Neutrophil (primary cell): ENCODE measurements at regions not wholly inside any gene's neighbourhood (a gene's known extent, or its start where the extent isn't known, plus 50 kb on each side); places are given as distances from the start of the nearest gene placed in this dataset.

Experiments used
- H3K27ac ChIP-seq: fragments of 200-600 bp; sonication (generic); 2 replicates; pipeline ENCODE4 v1.5.1; 2016; ENCODE audit warnings: mild to moderate bottlenecking, moderate library complexity
- H3K27me3 ChIP-seq: fragments of 200-600 bp; sonication (generic); 2 replicates; pipeline ENCODE4 v1.6.0; 2016; ENCODE audit warnings: mild to moderate bottlenecking
- H3K36me3 ChIP-seq: fragments of 200-600 bp; sonication (generic); 2 replicates; pipeline ENCODE4 v1.5.1; 2017
- H3K4me1 ChIP-seq, 2 experiments: fragments of 200-600 bp in 1 of 2; sonication (generic) in 1 of 2; 1 replicate in 1 of 2; 2 replicates in 1 of 2; pipeline versions ENCODE4 v1.5.1 to v1.6.1; 2013 to 2016; ENCODE audit warnings: low read depth in 1 of 2, low read length in 1 of 2, mild to moderate bottlenecking in 1 of 2, moderate library complexity in 1 of 2; ENCODE audit not compliant: control insufficient read depth in 1 of 2, insufficient read depth in 1 of 2
- H3K4me3 ChIP-seq, 2 experiments: fragments of 200-600 bp in 1 of 2; sonication (generic) in 1 of 2; 1 replicate in 1 of 2; 2 replicates in 1 of 2; pipeline ENCODE4 v1.5.1; 2013 to 2016; ENCODE audit warnings: low read depth in 1 of 2, low read length in 1 of 2, mild to moderate bottlenecking in 1 of 2, moderate library complexity in 1 of 2
- H3K9me3 ChIP-seq: fragments of 200-600 bp; sonication (generic); 2 replicates; pipeline ENCODE4 v1.5.1; 2016
- CTCF ChIP-seq: fragments of 200-600 bp; sonication (generic); IDR thresholded peaks from 2 replicates; pipeline ENCODE4 v1.5.1; 2016; ENCODE audit warnings: antibody characterized with exemption

DNA sequence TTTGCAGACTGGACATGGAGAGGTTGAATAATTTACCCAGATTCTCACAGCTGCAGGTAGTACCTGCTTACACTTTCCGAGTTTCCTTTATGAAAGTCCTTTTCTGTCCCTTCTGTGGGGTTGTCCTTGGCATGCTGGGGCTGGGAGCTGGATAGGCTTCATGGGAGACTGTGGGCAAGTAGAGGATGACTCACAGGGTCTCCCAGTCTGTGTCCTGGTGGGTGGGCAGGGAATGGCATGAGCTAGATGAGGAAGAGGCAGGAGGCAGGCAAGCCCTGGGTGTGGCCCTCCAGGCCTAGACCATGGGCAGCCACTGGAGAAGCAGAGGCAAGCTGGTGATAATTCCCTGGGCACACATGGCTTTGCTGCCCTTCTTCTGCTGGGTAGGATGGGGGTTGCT is 80.6 kb downstream of the NAV1 start:
- H3K9me3 ChIP-seq, result no peaks in the 10 kb centered on the region
- H3K4me3 ChIP-seq, result no peak overlapping the region
- H3K36me3 ChIP-seq, result no peaks in the 10 kb centered on the region
- no peaks in the 10 kb centered on the region for H3K27me3 ChIP-seq
- peaks cover 6 to 9% of the 10 kb centered on the region in 2 experiments for H3K4me1 ChIP-seq
- TF ChIP-seq CTCF, result no peak
- no peak overlapping the region for H3K27ac ChIP-seq

DNA sequence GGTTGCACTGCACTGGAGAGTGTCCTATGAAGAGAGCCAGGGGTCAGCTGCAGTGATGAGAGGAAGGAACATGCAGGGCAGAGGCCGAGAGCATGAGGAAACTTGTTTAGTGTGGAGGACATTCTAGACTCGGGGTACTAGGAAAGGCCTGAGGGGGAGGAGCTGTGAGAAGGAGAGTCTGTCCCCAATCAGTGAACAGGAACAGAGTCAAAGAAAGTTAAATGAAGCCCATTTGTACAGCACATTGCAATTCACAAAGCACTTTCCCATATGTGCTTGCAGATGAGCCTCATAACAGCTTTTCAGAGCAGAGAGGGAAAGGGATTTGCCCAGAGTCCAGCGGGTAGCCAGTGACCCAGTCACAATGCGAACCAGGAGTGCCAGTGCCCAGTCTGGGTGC is 83.4 kb downstream of the NAV1 start:
- Histone ChIP-seq H3K36me3 (no peaks in the 10 kb centered on the region), H3K9me3 (no peaks in the 10 kb centered on the region), H3K27ac (no peak overlapping the region), H3K4me1 (peaks cover 0 to 2% of the 10 kb centered on the region in 2 experiments), H3K27me3 (no peaks in the 10 kb centered on the region), H3K4me3 (no peak overlapping the region)
- no peak for TF ChIP-seq CTCF

DNA sequence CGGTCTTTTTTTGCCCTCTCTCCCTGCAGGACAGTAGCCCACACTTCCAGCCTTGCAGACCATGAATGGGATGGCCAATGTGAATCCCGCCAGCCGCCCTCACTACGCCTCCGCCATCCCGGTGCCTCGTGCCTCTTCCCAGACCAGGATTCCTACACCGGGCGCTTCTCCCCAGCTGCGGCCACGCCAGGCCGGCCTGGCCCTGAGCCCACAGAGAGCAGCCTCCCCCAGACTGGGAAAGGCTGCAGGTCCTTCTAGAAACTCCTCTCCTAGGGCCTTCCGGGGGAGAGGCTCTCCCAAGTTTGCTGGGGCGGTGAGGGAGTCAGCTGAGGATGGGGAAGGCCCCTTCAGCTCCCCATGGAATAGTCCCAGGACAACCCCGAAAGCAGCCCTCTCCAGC is 83.9 kb downstream of the NAV1 start:
- Histone ChIP-seq H3K36me3 (no peaks in the 10 kb centered on the region), H3K4me3 (no peak overlapping the region), H3K9me3 (no peaks in the 10 kb centered on the region), H3K4me1 (peaks cover 0 to 2% of the 10 kb centered on the region in 2 experiments), H3K27me3 (no peaks in the 10 kb centered on the region), H3K27ac (no peak overlapping the region)
- no peak for TF ChIP-seq CTCF

GRCh38 chr1:201624741-201625225 is 85.9 kb downstream of the NAV1 start:
- H3K4me1 ChIP-seq, result peaks cover 0 to 2% of the 10 kb centered on the region in 2 experiments
- no peaks in the 10 kb centered on the region for H3K9me3 ChIP-seq
- TF ChIP-seq CTCF, result no peak
- H3K27ac ChIP-seq, result no peak overlapping the region
- no peaks in the 10 kb centered on the region for H3K36me3 ChIP-seq
- H3K27me3 ChIP-seq, result no peaks in the 10 kb centered on the region
- no peak overlapping the region for H3K4me3 ChIP-seq

GRCh38 chr1:201625226-201625761 is 86.4 kb downstream of the NAV1 start:
- Histone ChIP-seq H3K36me3 (no peaks in the 10 kb centered on the region), H3K27ac (no peak overlapping the region), H3K4me1 (peaks cover 0 to 2% of the 10 kb centered on the region in 2 experiments), H3K4me3 (no peak overlapping the region), H3K27me3 (no peaks in the 10 kb centered on the region), H3K9me3 (no peaks in the 10 kb centered on the region)
- no peak for TF ChIP-seq CTCF
